ENCODE measurements at regions not wholly inside any gene's neighbourhood (a gene's known extent, or its start where the extent isn't known, plus 50 kb on each side); places are given as distances from the start of the nearest gene placed in this dataset.

- intact Hi-C loops (cut with DNase I) = loop anchor here in 4 of 10 donors (10.0 kb wide), 4 partner anchors 256 to 1546 kb away; no protein-coding TSS in a partner anchor
- 89 to 93% methylated on average over 5 of the region's 5 CpGs for WGBS, 2 donors
- TF ChIP-seq CTCF (IDR thresholded peaks at IDR 0.05) = no peak
Observed at GRCh38 chr4:138670681-138671080, 344.9 kb upstream of the NOCT start.

GRCh38 chr4:138669479-138670315 is 345.9 kb upstream of the NOCT start:
- Histone ChIP-seq H3K4me3 (no peak overlapping the region), H3K27me3 (no peaks in the 10 kb centered on the region), H3K9me3 (no peaks in the 10 kb centered on the region), H3K27ac (no peak overlapping the region), H3K4me1 (peaks cover 0 to 29% (median 7%) of the 10 kb centered on the region in 9 donors), H3K36me3 (no peaks in the 10 kb centered on the region)
- TF ChIP-seq CTCF (IDR thresholded peaks at IDR 0.05) = no peak
- intact Hi-C loops (cut with DNase I) = loop anchor here in 5 of 10 donors (10.0 kb wide), 5 partner anchors 255 to 1545 kb away; no protein-coding TSS in a partner anchor
- WGBS, 2 donors = 81 to 85% methylated on average over 6 of the region's 6 CpGs
- ATAC-seq = no peak
- DNase-seq = no peak

More at GRCh38 chr4:138670681-138671080, 344.9 kb upstream of the NOCT start:
- Histone ChIP-seq H3K4me1 (peaks cover 0 to 29% (median 7%) of the 10 kb centered on the region in 9 donors), H3K27ac (no peak overlapping the region), H3K9me3 (no peaks in the 10 kb centered on the region), H3K27me3 (no peaks in the 10 kb centered on the region), H3K4me3 (no peak overlapping the region), H3K36me3 (no peaks in the 10 kb centered on the region)
- ATAC-seq (no peak), DNase-seq (no peak)

GRCh38 chr4:138668309-138668708 is 347.3 kb upstream of the NOCT start:
- TF ChIP-seq CTCF (IDR thresholded peaks at IDR 0.05) = no peak
- ATAC-seq (no peak), DNase-seq (no peak)
- 59 to 69% methylated on average over 3 of the region's 3 CpGs for WGBS, 2 donors
- Histone ChIP-seq H3K4me3 (no peak overlapping the region), H3K36me3 (no peaks in the 10 kb centered on the region), H3K27ac (no peak overlapping the region), H3K4me1 (peaks cover 0 to 25% (median 9%) of the 10 kb centered on the region in 9 donors), H3K9me3 (no peaks in the 10 kb centered on the region), H3K27me3 (no peaks in the 10 kb centered on the region)
- intact Hi-C loops (cut with DNase I) = loop anchor here in 1 of 10 donors (10.0 kb wide), 1 partner anchor 474 kb away; no protein-coding TSS in a partner anchor

GRCh38 chr4:138666366-138666765 is 349.2 kb upstream of the NOCT start:
- Histone ChIP-seq H3K36me3 (no peaks in the 10 kb centered on the region), H3K9me3 (no peaks in the 10 kb centered on the region), H3K4me3 (no peak overlapping the region), H3K27ac (no peak overlapping the region), H3K27me3 (no peaks in the 10 kb centered on the region), H3K4me1 (peaks cover 0 to 7% (median 0%) of the 10 kb centered on the region in 9 donors)
- TF ChIP-seq CTCF (IDR thresholded peaks at IDR 0.05) = no peak
- 94% methylated on average over 6 of the region's 6 CpGs for WGBS, 2 donors
- ATAC-seq (no peak), DNase-seq (no peak)
- intact Hi-C loops (cut with DNase I) = loop anchor here in 1 of 10 donors (10.0 kb wide), 1 partner anchor 472 kb away; no protein-coding TSS in a partner anchor

Measured in heart right ventricle (tissue), 16 donors.